Suprapubic skin (tissue), 4 donors: ENCODE measurements at regions not wholly inside any gene's neighbourhood (a gene's known extent, or its start where the extent isn't known, plus 50 kb on each side); places are given as distances from the start of the nearest gene placed in this dataset.

Experiments used
- DNase-seq, 2 donors: peaks; one replicate each; pipeline ENCODE4 v3.0.0-alpha.2; 2019; ENCODE audit warnings: low spot score in 2 of 2
- H3K27ac ChIP-seq: fragments of 200-600 bp; sonication (generic); one replicate; pipeline ENCODE4 v1.5.1; 2019
- H3K27me3 ChIP-seq: fragments of 200-600 bp; sonication (generic); one replicate; pipeline ENCODE4 v1.5.1; 2019
- H3K36me3 ChIP-seq: fragments of 200-600 bp; sonication (generic); one replicate; pipeline ENCODE4 v1.5.1; 2019
- H3K4me1 ChIP-seq: fragments of 200-600 bp; sonication (generic); one replicate; pipeline ENCODE4 v1.5.1; 2019
- H3K4me3 ChIP-seq: fragments of 200-600 bp; sonication (generic); one replicate; pipeline ENCODE4 v1.5.1; 2019; ENCODE audit warnings: mild to moderate bottlenecking
- H3K9me3 ChIP-seq: fragments of 200-600 bp; sonication (generic); one replicate; pipeline ENCODE4 v1.5.1; 2019
- CTCF ChIP-seq, 2 donors: fragments of 200-600 bp in 1 of 2; fragments of 450-650 bp in 1 of 2; sonication (generic) in 1 of 2; IDR thresholded peaks; one replicate each; pipeline ENCODE4 v1.5.1; 2016 to 2019; ENCODE audit warnings: antibody characterized with exemption in 2 of 2, mild to moderate bottlenecking in 1 of 2, moderate library complexity in 1 of 2
- EP300 ChIP-seq: sonication (generic); formaldehyde crosslinking; IDR thresholded peaks from one replicate; pipeline ENCODE4 v1.6.1; 2017; ENCODE audit warnings: antibody characterized with exemption
- POLR2A ChIP-seq, 2 donors: fragments of 450-650 bp; IDR thresholded peaks; one replicate each; pipeline ENCODE4 v1.6.1; 2017; ENCODE audit warnings: antibody characterized with exemption in 2 of 2, mild to moderate bottlenecking in 2 of 2, moderate library complexity in 2 of 2
- POLR2AphosphoS5 ChIP-seq, 3 donors: sonication (generic); formaldehyde crosslinking; IDR thresholded peaks; one replicate each; pipeline ENCODE4 v1.6.1; 2017; ENCODE audit warnings: antibody characterized with exemption in 3 of 3
- WGBS: methylation state at CpG from one replicate; pipeline ENCODE4 v1.1.5; 2018; 5-methylcytosine and 5-hydroxymethylcytosine counted together

- WGBS = 79% methylated on average over 5 of the region's 5 CpGs
- Histone ChIP-seq H3K4me1 (no peaks in the 10 kb centered on the region), H3K36me3 (no peaks in the 10 kb centered on the region), H3K9me3 (no peaks in the 10 kb centered on the region), H3K27ac (no peak overlapping the region), H3K27me3 (peaks cover 3% of the 10 kb centered on the region), H3K4me3 (no peak overlapping the region)
- TF ChIP-seq CTCF (IDR thresholded peaks at IDR 0.05) = no peak
- no peak for TF ChIP-seq POLR2A (IDR thresholded peaks at IDR 0.05)
- TF ChIP-seq EP300 = no peak
- no peak for TF ChIP-seq POLR2AphosphoS5 (IDR thresholded peaks at IDR 0.05)
- DNase-seq = no peak
These were observed 120.5 kb upstream of the SORBS2 start for GRCh38 chr4:185932491-185932890.

- Histone ChIP-seq H3K4me3 (no peak overlapping the region), H3K4me1 (no peaks in the 10 kb centered on the region), H3K36me3 (no peaks in the 10 kb centered on the region), H3K27ac (no peak overlapping the region), H3K27me3 (peaks cover 3% of the 10 kb centered on the region), H3K9me3 (no peaks in the 10 kb centered on the region)
- 64% methylated on average over 8 of the region's 8 CpGs for WGBS
- DNase-seq = no peak
- no peak for TF ChIP-seq EP300
- TF ChIP-seq CTCF (IDR thresholded peaks at IDR 0.05) = no peak
- TF ChIP-seq POLR2A (IDR thresholded peaks at IDR 0.05) = no peak
These were observed 121.1 kb upstream of the SORBS2 start for GRCh38 chr4:185933078-185933581.

GRCh38 chr4:185936650-185937376 is 124.8 kb upstream of the SORBS2 start:
- Histone ChIP-seq H3K27ac (no peak overlapping the region), H3K36me3 (no peaks in the 10 kb centered on the region), H3K27me3 (peaks cover 3% of the 10 kb centered on the region), H3K9me3 (no peaks in the 10 kb centered on the region), H3K4me3 (no peak overlapping the region), H3K4me1 (no peaks in the 10 kb centered on the region)
- TF ChIP-seq POLR2A (IDR thresholded peaks at IDR 0.05) = no peak
- TF ChIP-seq POLR2AphosphoS5 (IDR thresholded peaks at IDR 0.05) = no peak
- TF ChIP-seq EP300 = no peak
- no peak for TF ChIP-seq CTCF (IDR thresholded peaks at IDR 0.05)
- 60% methylated on average over 10 of the region's 10 CpGs for WGBS
- DNase-seq = no peak

- no peak for TF ChIP-seq EP300
- no peak for TF ChIP-seq CTCF (IDR thresholded peaks at IDR 0.05)
- TF ChIP-seq POLR2AphosphoS5 (IDR thresholded peaks at IDR 0.05) = no peak
- TF ChIP-seq POLR2A (IDR thresholded peaks at IDR 0.05) = no peak
- 92% methylated on average over 8 of the region's 8 CpGs for WGBS
- no peak for DNase-seq
- H3K36me3 ChIP-seq = no peaks in the 10 kb centered on the region
- H3K4me1 ChIP-seq = no peaks in the 10 kb centered on the region
- no peaks in the 10 kb centered on the region for H3K27me3 ChIP-seq
- no peaks in the 10 kb centered on the region for H3K9me3 ChIP-seq
- H3K4me3 ChIP-seq = no peak overlapping the region
- no peak overlapping the region for H3K27ac ChIP-seq
These were observed 126.7 kb upstream of the SORBS2 start for GRCh38 chr4:185938654-185939053.

- no peaks in the 10 kb centered on the region for H3K27me3 ChIP-seq
- WGBS = 73% methylated on average over 6 of the region's 6 CpGs
- TF ChIP-seq POLR2A (IDR thresholded peaks at IDR 0.05) (no peak), CTCF (IDR thresholded peaks at IDR 0.05) (no peak), EP300 (no peak), POLR2AphosphoS5 (IDR thresholded peaks at IDR 0.05) (no peak)
- no peak overlapping the region for H3K27ac ChIP-seq
- H3K36me3 ChIP-seq = no peaks in the 10 kb centered on the region
- H3K9me3 ChIP-seq = no peaks in the 10 kb centered on the region
- DNase-seq = no peak
- H3K4me1 ChIP-seq = no peaks in the 10 kb centered on the region
- no peak overlapping the region for H3K4me3 ChIP-seq
These were observed 127.5 kb upstream of the TLR3 start for GRCh38 chr4:185941461-185941860.
